Lung (tissue), 11 donors: ENCODE measurements at regions not wholly inside any gene's neighbourhood (a gene's known extent, or its start where the extent isn't known, plus 50 kb on each side); places are given as distances from the start of the nearest gene placed in this dataset.
"Not testable (repeated sequence)": the region's sequence is repeated elsewhere in the genome, so short reads cannot be mapped to it uniquely, and the experiment has no call there.

ENCODE experiments used
- ATAC-seq: fragments of 200-7000 bp; cut with Tn5 transposase; one replicate; pipeline ENCODE4 v1.9.1; 2020; ENCODE audit warnings: moderate number of reproducible peaks; ENCODE audit not compliant: insufficient read depth, low FRiP score
- DNase-seq, 3 donors: peaks; one replicate each; pipeline ENCODE4 v3.0.0-alpha.2; 2013 to 2017
- H3K27ac ChIP-seq, 2 donors: one replicate each; pipeline ENCODE4 v1.5.1; 2013; ENCODE audit warnings: mild to moderate bottlenecking in 2 of 2, moderate library complexity in 2 of 2, control low read depth in 1 of 2, inconsistent platforms in 1 of 2, low read depth in 1 of 2, low read length in 1 of 2
- H3K27me3 ChIP-seq, 3 donors: one replicate each; pipeline ENCODE4 v1.5.1; 2013; ENCODE audit warnings: low read length in 2 of 3; ENCODE audit not compliant: control insufficient read depth in 3 of 3, insufficient read depth in 3 of 3
- H3K36me3 ChIP-seq, 4 donors: one replicate each; pipeline ENCODE4 v1.5.1; 2013; ENCODE audit warnings: low read length in 4 of 4, mild to moderate bottlenecking in 1 of 4, moderate library complexity in 1 of 4; ENCODE audit not compliant: control insufficient read depth in 4 of 4, insufficient read depth in 4 of 4
- H3K4me1 ChIP-seq, 5 donors: one replicate each; pipeline ENCODE4 v1.5.1; 2013; ENCODE audit warnings: low read length in 5 of 5, mild to moderate bottlenecking in 2 of 5, moderate library complexity in 1 of 5; ENCODE audit not compliant: control insufficient read depth in 5 of 5, insufficient read depth in 5 of 5
- H3K4me3 ChIP-seq: one replicate; pipeline ENCODE4 v1.5.1; 2013; ENCODE audit warnings: mild to moderate bottlenecking, control low read depth, moderate library complexity
- H3K9ac ChIP-seq, 2 donors: one replicate each; pipeline ENCODE4 v1.5.1; 2013; ENCODE audit warnings: low read length in 2 of 2, control low read depth in 1 of 2; ENCODE audit not compliant: insufficient read depth in 1 of 2
- H3K9me3 ChIP-seq, 4 donors: one replicate each; pipeline ENCODE4 v1.5.1; 2013; ENCODE audit warnings: low read length in 3 of 4, mild to moderate bottlenecking in 1 of 4, moderate library complexity in 1 of 4; ENCODE audit not compliant: control insufficient read depth in 4 of 4, insufficient read depth in 3 of 4
- CTCF ChIP-seq: IDR thresholded peaks from 2 replicates; pipeline ENCODE4 v1.5.1; 2012; ENCODE audit warnings: mild to moderate bottlenecking; ENCODE audit errors: control extremely low read depth, extremely low read depth
- WGBS, 2 donors: extraction: QIAGEN DNeasy Blood & Tissue Kit; methylation state at CpG; one replicate each; pipeline ENCODE4 v1.1.7; 2013; 5-methylcytosine and 5-hydroxymethylcytosine counted together
- donor health status: control.
- donor health status: control.
- donor health status: Bipolar disorder and iron deficiency.
- donor health status: healthy.
- donor health status: DM: yes; HTN: yes; CAD: no.

- TF ChIP-seq CTCF: no peak
- no peak overlapping the region for H3K27ac ChIP-seq
- ATAC-seq (no peak), DNase-seq (no peak)
- H3K36me3 ChIP-seq: no peaks in the 10 kb centered on the region
- H3K9ac ChIP-seq: no peak overlapping the region
- H3K9me3 ChIP-seq: no peaks in the 10 kb centered on the region
- H3K27me3 ChIP-seq: no peaks in the 10 kb centered on the region
- no peaks in the 10 kb centered on the region for H3K4me1 ChIP-seq
- H3K4me3 ChIP-seq: no peak overlapping the region
Measured at GRCh38 chr6:49299279-49299678, 163.8 kb downstream of the MMUT start.

- no peaks in the 10 kb centered on the region for H3K36me3 ChIP-seq
- peaks cover 0 to 4% (median 0%) of the 10 kb centered on the region in 4 donors for H3K9me3 ChIP-seq
- WGBS, 2 donors: 62 to 71% methylated on average over 1 of the region's 1 CpG
- TF ChIP-seq CTCF: no peak
- H3K27me3 ChIP-seq: no peaks in the 10 kb centered on the region
- no peak for DNase-seq
- no peak overlapping the region for H3K27ac ChIP-seq
- no peak for ATAC-seq
- no peaks in the 10 kb centered on the region for H3K4me1 ChIP-seq
- H3K9ac ChIP-seq: no peak overlapping the region
- H3K4me3 ChIP-seq: no peak overlapping the region
Measured at GRCh38 chr6:49284180-49284579, 178.9 kb downstream of the MMUT start.

GRCh38 chr6:49274809-49275769, 188.0 kb downstream of the MMUT start:
- not testable (repeated sequence) for H3K9ac ChIP-seq, H3K4me1 ChIP-seq, DNase-seq, H3K27me3 ChIP-seq, ATAC-seq, H3K36me3 ChIP-seq, H3K27ac ChIP-seq, H3K9me3 ChIP-seq, H3K4me3 ChIP-seq
- WGBS, 2 donors: 83 to 85% methylated on average over 24 to 27 of the region's 27 CpGs

- no peaks in the 10 kb centered on the region for H3K27me3 ChIP-seq
Measured at GRCh38 chr6:49269190-49269589, 193.9 kb downstream of the MMUT start.

More at GRCh38 chr6:49269190-49269589, 193.9 kb downstream of the MMUT start:
- no peak overlapping the region for H3K27ac ChIP-seq
- H3K4me1 ChIP-seq: no peaks in the 10 kb centered on the region
- no peak for ATAC-seq
- no peak for TF ChIP-seq CTCF
- H3K4me3 ChIP-seq: no peak overlapping the region
- H3K9ac ChIP-seq: no peak overlapping the region
- no peaks in the 10 kb centered on the region for H3K36me3 ChIP-seq
- 35 to 40% methylated on average over 2 of the region's 2 CpGs for WGBS, 2 donors
- peaks cover 0 to 7% (median 0%) of the 10 kb centered on the region in 4 donors for H3K9me3 ChIP-seq
- no peak for DNase-seq
